ENCODE measurements at regions not wholly inside any gene's neighbourhood (a gene's known extent, or its start where the extent isn't known, plus 50 kb on each side); places are given as distances from the start of the nearest gene placed in this dataset.

GRCh38 chr12:114185036-114185435 lies 218.9 kb upstream of the RBM19 start:
- WGBS, 2 donors (ENCODE audit: low coverage in 1 of 2), result 63 to 64% methylated on average over 4 to 5 of the region's 5 CpGs
- Histone ChIP-seq H3K27me3 (no peaks in the 10 kb centered on the region), H3K4me3 (no peak overlapping the region), H3K4me1 (no peaks in the 10 kb centered on the region), H3K36me3 (no peaks in the 10 kb centered on the region), H3K27ac (no peak overlapping the region), H3K9me3 (peaks cover 0 to 6% (median 0%) of the 10 kb centered on the region in 3 donors)
- no peak for ATAC-seq
- TF ChIP-seq CTCF (IDR thresholded peaks at IDR 0.05) (no peak), POLR2A (IDR thresholded peaks at IDR 0.05) (no peak), POLR2AphosphoS5 (IDR thresholded peaks at IDR 0.05) (no peak)

- Histone ChIP-seq H3K27ac (no peak overlapping the region), H3K4me1 (no peaks in the 10 kb centered on the region), H3K27me3 (no peaks in the 10 kb centered on the region), H3K36me3 (no peaks in the 10 kb centered on the region), H3K4me3 (no peak overlapping the region), H3K9me3 (no peaks in the 10 kb centered on the region)
- no CpG with 5 or more reads among the region's 1 CpG for WGBS, 2 donors (ENCODE audit: low coverage in 1 of 2)
- TF ChIP-seq EP300 (IDR thresholded peaks at IDR 0.05) (no peak), POLR2A (IDR thresholded peaks at IDR 0.05) (no peak), POLR2AphosphoS5 (IDR thresholded peaks at IDR 0.05) (no peak), CTCF (IDR thresholded peaks at IDR 0.05) (no peak)
- ATAC-seq, result no peak
Observed at GRCh38 chr12:114174326-114174725, 208.2 kb upstream of the RBM19 start.

GRCh38 chr12:114172135-114172534 lies 206.0 kb upstream of the RBM19 start:
- H3K27me3 ChIP-seq, result no peaks in the 10 kb centered on the region
- no peaks in the 10 kb centered on the region for H3K36me3 ChIP-seq
- H3K4me3 ChIP-seq, result no peak overlapping the region
- TF ChIP-seq EP300 (IDR thresholded peaks at IDR 0.05) (no peak), POLR2AphosphoS5 (IDR thresholded peaks at IDR 0.05) (no peak), CTCF (IDR thresholded peaks at IDR 0.05) (no peak), POLR2A (IDR thresholded peaks at IDR 0.05) (no peak)
- 83 to 90% methylated on average over 3 to 4 of the region's 4 CpGs for WGBS, 2 donors (ENCODE audit: low coverage in 1 of 2)
- H3K9me3 ChIP-seq, result no peaks in the 10 kb centered on the region
- H3K27ac ChIP-seq, result no peak overlapping the region
- H3K4me1 ChIP-seq, result no peaks in the 10 kb centered on the region
- ATAC-seq, result no peak

GRCh38 chr12:114168061-114168460 lies 201.9 kb upstream of the RBM19 start:
- Histone ChIP-seq H3K36me3 (no peaks in the 10 kb centered on the region), H3K27me3 (peaks cover 12% of the 10 kb centered on the region), H3K9me3 (no peaks in the 10 kb centered on the region), H3K4me3 (no peak overlapping the region), H3K27ac (no peak overlapping the region), H3K4me1 (no peaks in the 10 kb centered on the region)
- no peak for ATAC-seq
- 49 to 62% methylated on average over 1 to 2 of the region's 2 CpGs for WGBS, 2 donors (ENCODE audit: low coverage in 1 of 2)
- TF ChIP-seq EP300 (IDR thresholded peaks at IDR 0.05) (no peak), CTCF (IDR thresholded peaks at IDR 0.05) (no peak), POLR2A (IDR thresholded peaks at IDR 0.05) (no peak), POLR2AphosphoS5 (IDR thresholded peaks at IDR 0.05) (no peak)

GRCh38 chr12:114167431-114167830 lies 201.3 kb upstream of the RBM19 start:
- Histone ChIP-seq H3K27ac (no peak overlapping the region), H3K4me3 (no peak overlapping the region), H3K27me3 (peaks cover 12% of the 10 kb centered on the region), H3K4me1 (no peaks in the 10 kb centered on the region), H3K36me3 (no peaks in the 10 kb centered on the region), H3K9me3 (no peaks in the 10 kb centered on the region)
- 100% methylated on average over 1 of the region's 1 CpG; no CpG with 5 or more reads in 1 of the 2 donors for WGBS, 2 donors (ENCODE audit: low coverage in 1 of 2)
- ATAC-seq, result no peak
- TF ChIP-seq CTCF (IDR thresholded peaks at IDR 0.05), result no peak
- TF ChIP-seq POLR2AphosphoS5 (IDR thresholded peaks at IDR 0.05), result no peak
- TF ChIP-seq POLR2A (IDR thresholded peaks at IDR 0.05), result no peak
- no peak for TF ChIP-seq EP300 (IDR thresholded peaks at IDR 0.05)

All from gastroesophageal sphincter (tissue), 4 donors.